Astrocyte (in vitro differentiated cells and primary cell): ENCODE measurements at regions not wholly inside any gene's neighbourhood (a gene's known extent, or its start where the extent isn't known, plus 50 kb on each side); places are given as distances from the start of the nearest gene placed in this dataset.

Experiments used
- CTCF ChIP-seq: IDR thresholded peaks from 2 replicates; pipeline ENCODE4 v1.5.1; 2011; ENCODE audit warnings: low read depth, mild to moderate bottlenecking, inconsistent platforms, low read length, moderate library complexity; ENCODE audit not compliant: insufficient read depth
- EZH2 ChIP-seq: IDR thresholded peaks from 2 replicates; pipeline ENCODE4 v1.6.1; 2012; ENCODE audit warnings: mild to moderate bottlenecking, low read length, inconsistent platforms; ENCODE audit not compliant: insufficient read depth

GRCh38 chr10:78455811-78456210 lies 422.1 kb downstream of the RPS24 start:
- no peak for TF ChIP-seq CTCF
- no peak for TF ChIP-seq EZH2
